Fibroblast of villous mesenchyme (primary cell): ENCODE measurements at regions not wholly inside any gene's neighbourhood (a gene's known extent, or its start where the extent isn't known, plus 50 kb on each side); places are given as distances from the start of the nearest gene placed in this dataset.

Source experiments
- DNase-seq: peaks from one replicate; pipeline ENCODE4 v3.0.0-alpha.2; 2010; ENCODE audit warnings: low read depth
- H3K4me3 ChIP-seq: 2 replicates; pipeline ENCODE4 v1.5.1; 2011; ENCODE audit warnings: low read depth, mild to moderate bottlenecking, low read length
- CTCF ChIP-seq: IDR thresholded peaks from 2 replicates; pipeline ENCODE4 v1.5.1; 2012; ENCODE audit warnings: low read depth, mild to moderate bottlenecking, low read length; ENCODE audit not compliant: insufficient read depth

DNA sequence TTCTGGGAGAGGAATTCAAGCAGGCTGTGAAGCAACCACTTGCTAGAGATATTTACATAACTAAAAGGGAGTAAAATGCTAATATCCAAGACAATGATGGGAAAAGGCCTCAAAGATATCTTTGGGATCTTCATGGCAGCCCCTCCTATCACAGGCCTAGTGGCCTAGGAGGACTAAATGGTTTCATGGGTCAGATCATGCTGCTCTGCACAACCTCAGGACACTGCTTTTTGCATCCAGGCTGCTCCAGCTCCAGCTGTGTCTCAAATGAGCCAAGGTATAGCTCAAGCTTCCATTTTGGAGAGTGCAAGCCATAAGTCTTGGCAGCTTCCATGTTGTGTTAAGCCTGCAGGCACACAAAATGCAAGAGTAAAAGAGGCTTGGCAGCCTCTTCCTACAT is 195.6 kb upstream of the SSTR1 start:
- no peak for TF ChIP-seq CTCF
- no peak overlapping the region for H3K4me3 ChIP-seq
- DNase-seq, result no peak

GRCh38 chr14:38016497-38016896 is 191.2 kb upstream of the SSTR1 start:
- peak; percentile 42 for TF ChIP-seq CTCF
- no peak overlapping the region for H3K4me3 ChIP-seq
- DNase-seq, result no peak

DNA sequence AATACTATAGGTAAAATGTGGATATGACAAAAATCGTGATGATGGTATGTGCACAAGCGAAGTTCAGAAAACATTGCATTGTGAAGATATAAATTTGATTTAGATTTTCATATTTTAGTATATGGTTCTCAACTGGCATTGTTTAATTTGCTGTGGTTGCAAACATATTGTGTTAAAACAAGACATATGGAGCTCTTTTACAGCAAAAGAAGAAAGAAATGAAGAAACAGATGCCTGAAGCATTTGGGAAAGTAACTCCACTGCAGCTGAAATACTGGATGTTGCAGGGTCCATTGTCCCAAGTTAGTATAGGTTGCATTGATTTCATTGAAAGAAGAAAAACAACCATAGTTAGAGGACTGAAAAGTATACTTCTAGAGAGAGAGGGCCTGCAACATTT is 185.8 kb upstream of the SSTR1 start:
- no peak for DNase-seq

DNA sequence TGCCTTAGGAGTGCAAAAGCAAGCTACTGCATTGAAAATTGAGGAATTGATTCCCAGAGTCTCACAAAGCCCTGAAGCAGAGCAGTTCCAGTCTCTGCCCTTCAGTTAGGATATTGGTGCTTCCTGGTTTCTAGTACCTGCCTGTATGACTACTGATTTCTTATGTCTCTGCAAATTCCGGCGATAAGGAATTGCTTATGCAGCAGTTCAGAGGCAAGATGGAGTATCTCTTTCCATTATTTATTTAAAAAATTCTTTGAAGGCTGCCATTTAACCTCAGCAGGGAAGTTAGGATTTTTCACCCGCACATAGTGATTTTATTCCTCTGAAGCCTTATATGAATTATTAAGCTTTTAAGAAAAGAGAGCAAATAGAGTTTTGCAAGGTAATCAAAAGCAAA is 184.9 kb upstream of the SSTR1 start:
- no peak for TF ChIP-seq CTCF
- no peak overlapping the region for H3K4me3 ChIP-seq
- DNase-seq, result no peak

More for the DNA sequence above, 185.8 kb upstream of the SSTR1 start:
- H3K4me3 ChIP-seq, result no peak overlapping the region
- no peak for TF ChIP-seq CTCF

DNA sequence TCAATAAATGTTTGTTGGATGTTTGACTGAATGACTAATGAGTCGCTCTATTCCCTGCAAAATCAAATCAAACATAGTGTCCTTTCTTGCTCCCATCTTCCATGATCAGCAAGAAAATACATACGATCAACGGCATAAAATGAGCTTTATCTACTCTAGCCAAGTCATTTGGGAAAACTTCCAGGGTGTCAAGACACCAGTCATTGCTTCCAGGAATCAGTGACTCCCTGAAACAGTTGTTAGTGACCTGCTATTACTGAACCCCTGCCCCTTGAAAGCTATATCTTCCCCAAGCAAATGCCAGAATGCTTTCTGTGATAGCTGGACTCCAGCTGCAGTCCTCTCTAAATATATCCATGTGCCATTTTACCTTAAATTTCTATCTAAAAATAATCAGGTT is 169.5 kb upstream of the SSTR1 start:
- no peak overlapping the region for H3K4me3 ChIP-seq
- TF ChIP-seq CTCF, result no peak
- DNase-seq, result no peak

DNA sequence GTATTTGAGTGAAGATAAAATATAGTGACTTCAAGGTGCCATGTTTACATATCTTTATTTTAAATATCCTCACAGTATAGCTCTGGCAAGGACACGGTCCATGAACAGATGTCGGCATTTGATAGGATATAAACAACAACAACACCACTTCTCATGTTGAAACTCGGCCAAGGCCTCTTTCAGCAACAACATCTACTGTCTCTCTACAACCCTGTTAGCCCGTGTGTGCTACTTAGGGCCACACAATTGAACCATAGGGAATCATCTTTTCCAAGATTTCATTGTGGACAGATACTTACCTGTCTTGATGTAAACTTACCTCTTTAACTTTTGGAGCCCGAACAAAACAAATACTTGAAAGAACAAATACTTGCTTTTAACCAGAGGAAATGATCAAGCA is 168.7 kb upstream of the SSTR1 start:
- H3K4me3 ChIP-seq, result no peak overlapping the region
- DNase-seq, result peak; percentile 22
- TF ChIP-seq CTCF, result no peak

- no peak overlapping the region for H3K4me3 ChIP-seq
- DNase-seq, result peak; percentile 80
- no peak for TF ChIP-seq CTCF
These were observed 168.2 kb upstream of the SSTR1 start for GRCh38 chr14:38039496-38039895.
